ENCODE measurements at regions not wholly inside any gene's neighbourhood (a gene's known extent, or its start where the extent isn't known, plus 50 kb on each side); places are given as distances from the start of the nearest gene placed in this dataset.

GRCh38 chrX:39016556-39016955 lies 215.3 kb downstream of the MID1IP1 start:
- Histone ChIP-seq H3K4me1 (peaks cover 0 to 24% (median 6%) of the 10 kb centered on the region in 4 donors), H3K4me3 (no peak overlapping the region), H3K27me3 (no peaks in the 10 kb centered on the region), H3K36me3 (no peaks in the 10 kb centered on the region), H3K9me3 (no peaks in the 10 kb centered on the region), H3K27ac (no peak overlapping the region)
- WGBS, 2 donors (ENCODE audit: low coverage in 1 of 2): 59% methylated on average over 3 of the region's 3 CpGs; no CpG with 5 or more reads in 1 of the 2 donors
- in situ Hi-C loops (cut with MboI; ENCODE audit: low pct_ligation_motif_present in 1 of 4, low pct_unique_long_range_greater_than_20kb in 1 of 4, low sequenced_read_pairs in 3 of 4) (no loop called here), intact Hi-C loops (cut with DNase I; ENCODE audit: low total_unique reads) (no loop called here)
- TF ChIP-seq POLR2A (IDR thresholded peaks at IDR 0.05) (no peak), EP300 (IDR thresholded peaks at IDR 0.05; ENCODE audit: low read depth) (no peak), POLR2AphosphoS5 (IDR thresholded peaks at IDR 0.05) (no peak), CTCF (IDR thresholded peaks at IDR 0.05) (no peak)
- no peak for DNase-seq

GRCh38 chrX:39017077-39017476 lies 215.8 kb downstream of the MID1IP1 start:
- H3K4me3 ChIP-seq: no peak overlapping the region
- H3K4me1 ChIP-seq: peaks cover 0 to 20% (median 6%) of the 10 kb centered on the region in 4 donors
- intact Hi-C loops (cut with DNase I; ENCODE audit: low total_unique reads): no loop called here
- 69 to 80% methylated on average over 1 to 4 of the region's 4 CpGs for WGBS, 2 donors (ENCODE audit: low coverage in 1 of 2)
- in situ Hi-C loops (cut with MboI; ENCODE audit: low pct_ligation_motif_present in 1 of 4, low pct_unique_long_range_greater_than_20kb in 1 of 4, low sequenced_read_pairs in 3 of 4): no loop called here
- no peak for TF ChIP-seq EP300 (IDR thresholded peaks at IDR 0.05; ENCODE audit: low read depth)
- TF ChIP-seq CTCF (IDR thresholded peaks at IDR 0.05): no peak
- TF ChIP-seq POLR2AphosphoS5 (IDR thresholded peaks at IDR 0.05): no peak
- no peak for TF ChIP-seq POLR2A (IDR thresholded peaks at IDR 0.05)
- peak overlapping the region in 1 of 4 donors; percentile 5 for H3K27ac ChIP-seq
- no peaks in the 10 kb centered on the region for H3K9me3 ChIP-seq
- H3K27me3 ChIP-seq: no peaks in the 10 kb centered on the region
- H3K36me3 ChIP-seq: no peaks in the 10 kb centered on the region
- no peak for DNase-seq

GRCh38 chrX:39017716-39018115 lies 216.5 kb downstream of the MID1IP1 start:
- in situ Hi-C loops (cut with MboI; ENCODE audit: low pct_ligation_motif_present in 1 of 4, low pct_unique_long_range_greater_than_20kb in 1 of 4, low sequenced_read_pairs in 3 of 4) (no loop called here), intact Hi-C loops (cut with DNase I; ENCODE audit: low total_unique reads) (no loop called here)
- 54% methylated on average over 6 of the region's 6 CpGs; no CpG with 5 or more reads in 1 of the 2 donors for WGBS, 2 donors (ENCODE audit: low coverage in 1 of 2)
- Histone ChIP-seq H3K9me3 (no peaks in the 10 kb centered on the region), H3K27ac (no peak overlapping the region), H3K4me1 (peaks cover 0 to 14% (median 4%) of the 10 kb centered on the region in 4 donors), H3K36me3 (no peaks in the 10 kb centered on the region), H3K27me3 (no peaks in the 10 kb centered on the region), H3K4me3 (no peak overlapping the region)
- DNase-seq: no peak
- no peak for TF ChIP-seq POLR2A (IDR thresholded peaks at IDR 0.05)

GRCh38 chrX:39018541-39018940 lies 217.3 kb downstream of the MID1IP1 start:
- WGBS, 2 donors (ENCODE audit: low coverage in 1 of 2): 49% methylated on average over 3 of the region's 3 CpGs; no CpG with 5 or more reads in 1 of the 2 donors
- in situ Hi-C loops (cut with MboI; ENCODE audit: low pct_ligation_motif_present in 1 of 4, low pct_unique_long_range_greater_than_20kb in 1 of 4, low sequenced_read_pairs in 3 of 4) (no loop called here), intact Hi-C loops (cut with DNase I; ENCODE audit: low total_unique reads) (no loop called here)
- no peak for DNase-seq
- no peaks in the 10 kb centered on the region for H3K9me3 ChIP-seq
- H3K4me1 ChIP-seq: peaks cover 0 to 5% (median 0%) of the 10 kb centered on the region in 4 donors
- TF ChIP-seq CTCF (IDR thresholded peaks at IDR 0.05) (no peak), POLR2AphosphoS5 (IDR thresholded peaks at IDR 0.05) (no peak), POLR2A (IDR thresholded peaks at IDR 0.05) (no peak), EP300 (IDR thresholded peaks at IDR 0.05; ENCODE audit: low read depth) (no peak)
- no peak overlapping the region for H3K4me3 ChIP-seq
- H3K36me3 ChIP-seq: no peaks in the 10 kb centered on the region
- no peak overlapping the region for H3K27ac ChIP-seq
- no peaks in the 10 kb centered on the region for H3K27me3 ChIP-seq

GRCh38 chrX:39019056-39019455 lies 217.8 kb downstream of the MID1IP1 start:
- H3K4me3 ChIP-seq: no peak overlapping the region
- WGBS, 2 donors (ENCODE audit: low coverage in 1 of 2): 78 to 81% methylated on average over 4 to 10 of the region's 10 CpGs
- H3K9me3 ChIP-seq: no peaks in the 10 kb centered on the region
- H3K36me3 ChIP-seq: no peaks in the 10 kb centered on the region
- intact Hi-C loops (cut with DNase I; ENCODE audit: low total_unique reads): no loop called here
- H3K4me1 ChIP-seq: peaks cover 0 to under 1% (median 0%) of the 10 kb centered on the region in 4 donors
- in situ Hi-C loops (cut with MboI; ENCODE audit: low pct_ligation_motif_present in 1 of 4, low pct_unique_long_range_greater_than_20kb in 1 of 4, low sequenced_read_pairs in 3 of 4): no loop called here
- H3K27me3 ChIP-seq: no peaks in the 10 kb centered on the region
- DNase-seq: no peak
- no peak overlapping the region for H3K27ac ChIP-seq
- TF ChIP-seq POLR2A (IDR thresholded peaks at IDR 0.05) (no peak), CTCF (IDR thresholded peaks at IDR 0.05) (no peak), EP300 (IDR thresholded peaks at IDR 0.05; ENCODE audit: low read depth) (no peak), POLR2AphosphoS5 (IDR thresholded peaks at IDR 0.05) (no peak)

Measured in transverse colon (tissue), 4 donors.